Stomach (tissue), 4 donors: ENCODE measurements at regions not wholly inside any gene's neighbourhood (a gene's known extent, or its start where the extent isn't known, plus 50 kb on each side); places are given as distances from the start of the nearest gene placed in this dataset.

ENCODE experiments used
- EP300 ChIP-seq: sonication (generic); formaldehyde crosslinking; IDR thresholded peaks from one replicate; pipeline ENCODE4 v1.6.1; 2017; ENCODE audit warnings: antibody characterized with exemption
- POLR2A ChIP-seq, 4 donors: fragments of 450-650 bp; IDR thresholded peaks; one replicate each; pipeline ENCODE4 v1.6.1; 2016; ENCODE audit warnings: antibody characterized with exemption in 4 of 4, control low read depth in 2 of 4, mild to moderate bottlenecking in 1 of 4, moderate library complexity in 1 of 4
- POLR2AphosphoS5 ChIP-seq, 3 donors: sonication (generic); formaldehyde crosslinking; IDR thresholded peaks; one replicate each; pipeline ENCODE4 v1.6.1; 2016; ENCODE audit warnings: antibody characterized with exemption in 3 of 3

GRCh38 chr2:5236249-5236648 is 455.9 kb upstream of the SOX11 start:
- TF ChIP-seq POLR2A (IDR thresholded peaks at IDR 0.05) = no peak
- no peak for TF ChIP-seq POLR2AphosphoS5 (IDR thresholded peaks at IDR 0.05)
- no peak for TF ChIP-seq EP300
